HepG2 (cell line): ENCODE measurements at regions not wholly inside any gene's neighbourhood (a gene's known extent, or its start where the extent isn't known, plus 50 kb on each side); places are given as distances from the start of the nearest gene placed in this dataset.

Source experiments
- ATAC-seq: fragments of 200-7000 bp; cut with Tn5 transposase; 3 replicates; pipeline ENCODE4 v1.9.1; 2020; ENCODE audit warnings: mild to moderate bottlenecking, moderate library complexity
- BruUV-seq: library from RNA; stranded (reverse); fragments of 400-500 nt; replicated peaks from 2 replicates; lab custom pipeline; 2021; lab: Mats Ljungman, UMichigan
- CTCF ChIA-PET: fragments of 300-600 bp; formaldehyde crosslinking; extraction: SDS; loops from one replicate; lab custom pipeline; 2021; ENCODE audit warnings: low total read pairs, inconsistent platforms, low intra/inter-chr PET ratio; lab: Yijun Ruan, JAX
- POLR2A ChIA-PET: fragments of 350-600 bp; sonication (Branson Sonifier 250); formaldehyde crosslinking; loops from one replicate; lab custom pipeline; 2020; ENCODE audit warnings: antibody characterized with exemption, inconsistent platforms; lab: Yijun Ruan, JAX
- DNase-seq: peaks from one replicate; pipeline ENCODE4 v3.0.0-alpha.2; 2015; ENCODE audit warnings: low spot score
- FAIRE-seq: peaks from 3 replicates; lab custom pipeline; 2011; peaks lifted over from hg19 to GRCh38; lab: Jason Lieb, UNC
- H2AFZ ChIP-seq: one replicate; pipeline ENCODE4 v1.6.1; 2011; ENCODE audit warnings: low read length, inconsistent platforms
- H3K27ac ChIP-seq: fragments of 300-600 bp; 3 replicates; pipeline ENCODE4 v1.8.0; 2011; ENCODE audit warnings: mixed run types, mild to moderate bottlenecking, mixed read lengths, low read length, inconsistent platforms; ENCODE audit not compliant: insufficient read depth; ENCODE audit errors: extremely low read length
- H3K27me3 ChIP-seq, 2 experiments: fragments of 200-600 bp in 1 of 2; 2 replicates in 1 of 2; 3 replicates in 1 of 2; pipeline versions ENCODE4 v1.6.0 to v1.8.0; 2011; ENCODE audit warnings: low read length in 2 of 2, mild to moderate bottlenecking in 2 of 2, moderate library complexity in 2 of 2, inconsistent platforms in 1 of 2; ENCODE audit not compliant: insufficient read depth in 2 of 2, control insufficient read depth in 1 of 2
- H3K36me3 ChIP-seq, 2 experiments: fragments of 200-600 bp in 1 of 2; replicated peaks in 1 of 2; 2 replicates in 1 of 2; 3 replicates in 1 of 2; pipeline versions ENCODE4 v1.5.1 to v1.8.0; 2011; ENCODE audit warnings: low read length in 2 of 2, inconsistent platforms in 1 of 2; ENCODE audit not compliant: insufficient read depth in 2 of 2, control insufficient read depth in 1 of 2
- H3K4me1 ChIP-seq: 2 replicates; pipeline ENCODE4 v1.5.1; 2012; ENCODE audit warnings: low read length, inconsistent platforms; ENCODE audit not compliant: insufficient read depth
- H3K4me2 ChIP-seq: 2 replicates; pipeline ENCODE4 v1.6.0; 2011; ENCODE audit warnings: low read depth, low read length, inconsistent platforms
- H3K4me3 ChIP-seq, 3 experiments: fragments of 200-600 bp in 1 of 3; sonication (generic), shearing (Covaris generic) in 1 of 3; replicated peaks in 1 of 3; 2 replicates each; pipeline ENCODE4 v1.5.1; 2011 to 2016; ENCODE audit warnings: low read length in 3 of 3, inconsistent platforms in 2 of 3, low read depth in 2 of 3, mild to moderate bottlenecking in 2 of 3, control low read depth in 1 of 3, mixed read lengths in 1 of 3; ENCODE audit not compliant: insufficient read depth in 1 of 3
- H3K79me2 ChIP-seq: one replicate; pipeline ENCODE4 v1.6.1; 2011; ENCODE audit warnings: low read length, inconsistent platforms; ENCODE audit not compliant: insufficient read depth
- H3K9ac ChIP-seq: 2 replicates; pipeline ENCODE4 v1.6.0; 2011; ENCODE audit warnings: mild to moderate bottlenecking, low read depth, low read length, inconsistent platforms; ENCODE audit not compliant: insufficient read depth
- H3K9me3 ChIP-seq: 2 replicates; pipeline ENCODE4 v1.5.1; 2012; ENCODE audit warnings: mild to moderate bottlenecking, low read length
- H4K20me1 ChIP-seq: 2 replicates; pipeline ENCODE4 v1.6.0; 2011; ENCODE audit warnings: inconsistent platforms, mild to moderate bottlenecking, low read length, moderate library complexity; ENCODE audit not compliant: insufficient read depth
- CHD4 ChIP-seq: fragments of 200-600 bp; sonication (generic); IDR thresholded peaks from 2 replicates; pipeline ENCODE4 v1.7.0; 2017; ENCODE audit warnings: mild to moderate bottlenecking, low read length, borderline replicate concordance
- KAT8 ChIP-seq: IDR thresholded peaks from 2 replicates; pipeline ENCODE4 v1.6.1; 2016; ENCODE audit warnings: missing genetic modification reagents, missing compliant biosample characterization
- TSC22D2 ChIP-seq: sonication (generic); formaldehyde crosslinking; IDR thresholded peaks from 2 replicates; pipeline ENCODE4 v1.5.1; 2020; ENCODE audit warnings: missing genetic modification reagents, mild to moderate bottlenecking, borderline replicate concordance
- ZNF326 ChIP-seq: sonication (generic); formaldehyde crosslinking; IDR thresholded peaks from 2 replicates; pipeline ENCODE4 v1.4.0; 2020; ENCODE audit warnings: missing genetic modification reagents, borderline replicate concordance
- WGBS: methylation state at CpG from one replicate; pipeline ENCODE4 v1.1.6; 2017; ENCODE audit warnings: low lambda C conversion rate; 5-methylcytosine and 5-hydroxymethylcytosine counted together
- in situ Hi-C: cut with HindIII; loops from 2 replicates; pipeline ENCODE4 v1.10.0; 2017; ENCODE audit warnings: low pct_unique_long_range_greater_than_20kb; ENCODE audit not compliant: extremely low pct_ligation_motif_present
- intact Hi-C: fragments of 100-400 bp; cut with micrococcal nuclease; formaldehyde crosslinking; loops from one replicate; pipeline ENCODE4 v1.10.0; 2022; ENCODE audit not compliant: unreplicated experiment
- TF ChIP-seq, protein P1 (sequence below): sonication (generic); formaldehyde crosslinking; IDR thresholded peaks from 2 replicates; pipeline ENCODE4 v1.8.0; 2022; ENCODE audit warnings: mild to moderate bottlenecking, missing genetic modification reagents, moderate library complexity
- TF ChIP-seq, protein P2 (sequence below): sonication (generic); formaldehyde crosslinking; IDR thresholded peaks from 2 replicates; pipeline ENCODE4 v1.5.1; 2020; ENCODE audit warnings: mild to moderate bottlenecking, missing genetic modification reagents, moderate library complexity
- TF ChIP-seq, protein P3 (sequence below): IDR thresholded peaks from 2 replicates; pipeline ENCODE4 v1.6.1; 2012; ENCODE audit warnings: low read length, improper control_type of control experiment
- TF ChIP-seq, protein P4 (sequence below): sonication (generic); formaldehyde crosslinking; IDR thresholded peaks from 2 replicates; pipeline ENCODE4 v1.4.0; 2020; ENCODE audit warnings: mild to moderate bottlenecking, missing genetic modification reagents
- TF ChIP-seq, protein P5 (sequence below): sonication (generic); formaldehyde crosslinking; IDR thresholded peaks from 2 replicates; pipeline ENCODE4 v1.4.0; 2020; ENCODE audit warnings: missing genetic modification reagents

DNA sequence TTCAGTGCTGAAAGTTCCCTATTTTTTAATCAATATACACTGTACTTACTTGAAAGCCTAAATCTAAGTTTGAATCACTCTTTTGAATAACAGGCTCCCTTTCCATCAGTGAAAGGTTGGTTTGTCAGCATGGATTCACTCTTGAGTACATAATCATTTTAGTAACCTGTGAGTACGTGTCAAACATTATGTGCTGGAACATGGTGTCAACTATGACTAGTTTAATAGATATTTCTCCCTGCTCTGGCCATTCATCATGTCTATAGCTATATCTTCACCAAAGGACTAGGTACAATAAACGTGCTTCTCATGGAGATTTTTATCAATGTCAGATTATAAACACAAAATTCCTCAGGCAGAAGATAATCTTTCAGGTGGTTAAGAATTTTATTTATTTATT lies 61.7 kb upstream of the MDFIC start (continued):
- TF ChIP-seq, protein P1, sequence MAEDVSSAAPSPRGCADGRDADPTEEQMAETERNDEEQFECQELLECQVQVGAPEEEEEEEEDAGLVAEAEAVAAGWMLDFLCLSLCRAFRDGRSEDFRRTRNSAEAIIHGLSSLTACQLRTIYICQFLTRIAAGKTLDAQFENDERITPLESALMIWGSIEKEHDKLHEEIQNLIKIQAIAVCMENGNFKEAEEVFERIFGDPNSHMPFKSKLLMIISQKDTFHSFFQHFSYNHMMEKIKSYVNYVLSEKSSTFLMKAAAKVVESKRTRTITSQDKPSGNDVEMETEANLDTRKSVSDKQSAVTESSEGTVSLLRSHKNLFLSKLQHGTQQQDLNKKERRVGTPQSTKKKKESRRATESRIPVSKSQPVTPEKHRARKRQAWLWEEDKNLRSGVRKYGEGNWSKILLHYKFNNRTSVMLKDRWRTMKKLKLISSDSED (CRISPR knock-in tag): no peak
- TF ChIP-seq, protein P2, sequence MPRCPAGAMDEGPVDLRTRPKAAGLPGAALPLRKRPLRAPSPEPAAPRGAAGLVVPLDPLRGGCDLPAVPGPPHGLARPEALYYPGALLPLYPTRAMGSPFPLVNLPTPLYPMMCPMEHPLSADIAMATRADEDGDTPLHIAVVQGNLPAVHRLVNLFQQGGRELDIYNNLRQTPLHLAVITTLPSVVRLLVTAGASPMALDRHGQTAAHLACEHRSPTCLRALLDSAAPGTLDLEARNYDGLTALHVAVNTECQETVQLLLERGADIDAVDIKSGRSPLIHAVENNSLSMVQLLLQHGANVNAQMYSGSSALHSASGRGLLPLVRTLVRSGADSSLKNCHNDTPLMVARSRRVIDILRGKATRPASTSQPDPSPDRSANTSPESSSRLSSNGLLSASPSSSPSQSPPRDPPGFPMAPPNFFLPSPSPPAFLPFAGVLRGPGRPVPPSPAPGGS (CRISPR knock-in tag): no peak
- TF ChIP-seq, protein P3, sequence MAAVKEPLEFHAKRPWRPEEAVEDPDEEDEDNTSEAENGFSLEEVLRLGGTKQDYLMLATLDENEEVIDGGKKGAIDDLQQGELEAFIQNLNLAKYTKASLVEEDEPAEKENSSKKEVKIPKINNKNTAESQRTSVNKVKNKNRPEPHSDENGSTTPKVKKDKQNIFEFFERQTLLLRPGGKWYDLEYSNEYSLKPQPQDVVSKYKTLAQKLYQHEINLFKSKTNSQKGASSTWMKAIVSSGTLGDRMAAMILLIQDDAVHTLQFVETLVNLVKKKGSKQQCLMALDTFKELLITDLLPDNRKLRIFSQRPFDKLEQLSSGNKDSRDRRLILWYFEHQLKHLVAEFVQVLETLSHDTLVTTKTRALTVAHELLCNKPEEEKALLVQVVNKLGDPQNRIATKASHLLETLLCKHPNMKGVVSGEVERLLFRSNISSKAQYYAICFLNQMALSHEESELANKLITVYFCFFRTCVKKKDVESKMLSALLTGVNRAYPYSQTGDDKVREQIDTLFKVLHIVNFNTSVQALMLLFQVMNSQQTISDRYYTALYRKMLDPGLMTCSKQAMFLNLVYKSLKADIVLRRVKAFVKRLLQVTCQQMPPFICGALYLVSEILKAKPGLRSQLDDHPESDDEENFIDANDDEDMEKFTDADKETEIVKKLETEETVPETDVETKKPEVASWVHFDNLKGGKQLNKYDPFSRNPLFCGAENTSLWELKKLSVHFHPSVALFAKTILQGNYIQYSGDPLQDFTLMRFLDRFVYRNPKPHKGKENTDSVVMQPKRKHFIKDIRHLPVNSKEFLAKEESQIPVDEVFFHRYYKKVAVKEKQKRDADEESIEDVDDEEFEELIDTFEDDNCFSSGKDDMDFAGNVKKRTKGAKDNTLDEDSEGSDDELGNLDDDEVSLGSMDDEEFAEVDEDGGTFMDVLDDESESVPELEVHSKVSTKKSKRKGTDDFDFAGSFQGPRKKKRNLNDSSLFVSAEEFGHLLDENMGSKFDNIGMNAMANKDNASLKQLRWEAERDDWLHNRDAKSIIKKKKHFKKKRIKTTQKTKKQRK: no peak

DNA sequence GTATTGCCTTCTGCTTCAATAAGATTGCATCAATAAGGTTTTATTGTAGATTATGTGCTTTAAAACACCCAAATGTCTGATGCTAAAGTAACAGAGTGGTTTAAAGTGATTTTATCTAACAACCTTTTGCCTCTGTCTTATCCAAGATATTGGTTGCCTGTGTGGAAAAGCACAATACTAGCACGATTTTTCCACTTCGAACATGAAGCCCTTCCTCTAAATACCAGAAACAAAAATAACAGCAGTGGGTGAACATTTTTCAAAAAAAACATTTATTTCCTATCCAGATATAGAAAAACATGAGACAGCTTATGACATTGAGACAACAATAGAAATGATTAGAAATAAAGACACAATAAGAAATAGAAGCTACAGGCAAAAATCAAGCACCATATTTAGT lies 59.5 kb upstream of the MDFIC start:
- ChIA-PET POLR2A (no interaction called here), CTCF (no interaction called here)
- no peak overlapping the region for H3K9ac ChIP-seq
- H3K27me3 ChIP-seq: no peaks in the 10 kb centered on the region
- ATAC-seq: no peak
- H3K27ac ChIP-seq: no peak overlapping the region
- no peaks in the 10 kb centered on the region for H3K36me3 ChIP-seq
- BruUV-seq: no TSS peak
- WGBS: 0% methylated on average over 2 of the region's 2 CpGs
- no peak overlapping the region for H3K4me2 ChIP-seq
- intact Hi-C loops (no loop called here), in situ Hi-C loops (loop anchor here (25.0 kb wide), 1 partner anchor 825 kb away; no protein-coding TSS in a partner anchor)
- no peaks in the 10 kb centered on the region for H4K20me1 ChIP-seq
- no peaks in the 10 kb centered on the region for H3K4me1 ChIP-seq
- H3K79me2 ChIP-seq: no peaks in the 10 kb centered on the region
- no peaks in the 10 kb centered on the region for H3K9me3 ChIP-seq
- no peak for DNase-seq
- H3K4me3 ChIP-seq: no peak overlapping the region
- FAIRE-seq: no peak
- H2AFZ ChIP-seq: no peak overlapping the region
- TF ChIP-seq, protein P4, sequence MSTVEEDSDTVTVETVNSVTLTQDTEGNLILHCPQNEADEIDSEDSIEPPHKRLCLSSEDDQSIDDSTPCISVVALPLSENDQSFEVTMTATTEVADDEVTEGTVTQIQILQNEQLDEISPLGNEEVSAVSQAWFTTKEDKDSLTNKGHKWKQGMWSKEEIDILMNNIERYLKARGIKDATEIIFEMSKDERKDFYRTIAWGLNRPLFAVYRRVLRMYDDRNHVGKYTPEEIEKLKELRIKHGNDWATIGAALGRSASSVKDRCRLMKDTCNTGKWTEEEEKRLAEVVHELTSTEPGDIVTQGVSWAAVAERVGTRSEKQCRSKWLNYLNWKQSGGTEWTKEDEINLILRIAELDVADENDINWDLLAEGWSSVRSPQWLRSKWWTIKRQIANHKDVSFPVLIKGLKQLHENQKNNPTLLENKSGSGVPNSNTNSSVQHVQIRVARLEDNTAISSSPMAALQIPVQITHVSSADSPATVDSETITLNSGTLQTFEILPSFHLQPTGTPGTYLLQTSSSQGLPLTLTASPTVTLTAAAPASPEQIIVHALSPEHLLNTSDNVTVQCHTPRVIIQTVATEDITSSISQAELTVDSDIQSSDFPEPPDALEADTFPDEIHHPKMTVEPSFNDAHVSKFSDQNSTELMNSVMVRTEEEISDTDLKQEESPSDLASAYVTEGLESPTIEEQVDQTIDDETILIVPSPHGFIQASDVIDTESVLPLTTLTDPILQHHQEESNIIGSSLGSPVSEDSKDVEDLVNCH (CRISPR knock-in tag): no peak
- TF ChIP-seq KAT8 (CRISPR knock-in tag) (no peak), TSC22D2 (CRISPR knock-in tag) (no peak), ZNF326 (CRISPR knock-in tag) (no peak), CHD4 (no peak)
- TF ChIP-seq, protein P5, sequence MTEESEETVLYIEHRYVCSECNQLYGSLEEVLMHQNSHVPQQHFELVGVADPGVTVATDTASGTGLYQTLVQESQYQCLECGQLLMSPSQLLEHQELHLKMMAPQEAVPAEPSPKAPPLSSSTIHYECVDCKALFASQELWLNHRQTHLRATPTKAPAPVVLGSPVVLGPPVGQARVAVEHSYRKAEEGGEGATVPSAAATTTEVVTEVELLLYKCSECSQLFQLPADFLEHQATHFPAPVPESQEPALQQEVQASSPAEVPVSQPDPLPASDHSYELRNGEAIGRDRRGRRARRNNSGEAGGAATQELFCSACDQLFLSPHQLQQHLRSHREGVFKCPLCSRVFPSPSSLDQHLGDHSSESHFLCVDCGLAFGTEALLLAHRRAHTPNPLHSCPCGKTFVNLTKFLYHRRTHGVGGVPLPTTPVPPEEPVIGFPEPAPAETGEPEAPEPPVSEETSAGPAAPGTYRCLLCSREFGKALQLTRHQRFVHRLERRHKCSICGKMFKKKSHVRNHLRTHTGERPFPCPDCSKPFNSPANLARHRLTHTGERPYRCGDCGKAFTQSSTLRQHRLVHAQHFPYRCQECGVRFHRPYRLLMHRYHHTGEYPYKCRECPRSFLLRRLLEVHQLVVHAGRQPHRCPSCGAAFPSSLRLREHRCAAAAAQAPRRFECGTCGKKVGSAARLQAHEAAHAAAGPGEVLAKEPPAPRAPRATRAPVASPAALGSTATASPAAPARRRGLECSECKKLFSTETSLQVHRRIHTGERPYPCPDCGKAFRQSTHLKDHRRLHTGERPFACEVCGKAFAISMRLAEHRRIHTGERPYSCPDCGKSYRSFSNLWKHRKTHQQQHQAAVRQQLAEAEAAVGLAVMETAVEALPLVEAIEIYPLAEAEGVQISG (CRISPR knock-in tag): no peak
